PC-3 (cell line): ENCODE measurements at regions not wholly inside any gene's neighbourhood (a gene's known extent, or its start where the extent isn't known, plus 50 kb on each side); places are given as distances from the start of the nearest gene placed in this dataset.

ENCODE experiments used
- EZH2 ChIP-seq: fragments of 300-600 bp; sonication (generic); IDR thresholded peaks from one replicate; pipeline ENCODE4 v1.6.1; 2017; ENCODE audit warnings: antibody characterized with exemption, mild to moderate bottlenecking, low read length; ENCODE audit not compliant: unreplicated experiment
- EZH2phosphoT487 ChIP-seq: fragments of 300-600 bp; sonication (generic); IDR thresholded peaks from 2 replicates; pipeline ENCODE4 v1.6.1; 2018; ENCODE audit warnings: mild to moderate bottlenecking, antibody characterized with exemption, low read length, borderline replicate concordance
- TF ChIP-seq, protein P1 (sequence below): fragments of 300-600 bp; sonication (generic); conservative IDR thresholded peaks from 2 replicates; pipeline ENCODE4 v1.5.1; 2017; ENCODE audit warnings: antibody characterized with exemption, low read depth, mild to moderate bottlenecking, low read length

- TF ChIP-seq, protein P1, sequence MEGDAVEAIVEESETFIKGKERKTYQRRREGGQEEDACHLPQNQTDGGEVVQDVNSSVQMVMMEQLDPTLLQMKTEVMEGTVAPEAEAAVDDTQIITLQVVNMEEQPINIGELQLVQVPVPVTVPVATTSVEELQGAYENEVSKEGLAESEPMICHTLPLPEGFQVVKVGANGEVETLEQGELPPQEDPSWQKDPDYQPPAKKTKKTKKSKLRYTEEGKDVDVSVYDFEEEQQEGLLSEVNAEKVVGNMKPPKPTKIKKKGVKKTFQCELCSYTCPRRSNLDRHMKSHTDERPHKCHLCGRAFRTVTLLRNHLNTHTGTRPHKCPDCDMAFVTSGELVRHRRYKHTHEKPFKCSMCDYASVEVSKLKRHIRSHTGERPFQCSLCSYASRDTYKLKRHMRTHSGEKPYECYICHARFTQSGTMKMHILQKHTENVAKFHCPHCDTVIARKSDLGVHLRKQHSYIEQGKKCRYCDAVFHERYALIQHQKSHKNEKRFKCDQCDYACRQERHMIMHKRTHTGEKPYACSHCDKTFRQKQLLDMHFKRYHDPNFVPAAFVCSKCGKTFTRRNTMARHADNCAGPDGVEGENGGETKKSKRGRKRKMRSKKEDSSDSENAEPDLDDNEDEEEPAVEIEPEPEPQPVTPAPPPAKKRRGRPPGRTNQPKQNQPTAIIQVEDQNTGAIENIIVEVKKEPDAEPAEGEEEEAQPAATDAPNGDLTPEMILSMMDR, result no peak
- TF ChIP-seq EZH2, result no peak
- TF ChIP-seq EZH2phosphoT487, result no peak
Observed at GRCh38 chr3:17825298-17825697, 82.9 kb upstream of the TBC1D5 start.
